ENCODE measurements at regions not wholly inside any gene's neighbourhood (a gene's known extent, or its start where the extent isn't known, plus 50 kb on each side); places are given as distances from the start of the nearest gene placed in this dataset.

- DNase-seq (ENCODE audit: low read depth) = no peak
- no peak overlapping the region for H3K4me3 ChIP-seq (ENCODE audit: low read depth, low read length)
- no peak for TF ChIP-seq CTCF (IDR thresholded peaks at IDR 0.05; ENCODE audit: insufficient read depth, low read depth, low read length, missing control alignments)
These were observed 100.0 kb upstream of the AJAP1 start for GRCh38 chr1:4554271-4554865.

- no peak for DNase-seq (ENCODE audit: low read depth)
- H3K4me3 ChIP-seq (ENCODE audit: low read depth, low read length) = no peak overlapping the region
- no peak for TF ChIP-seq CTCF (IDR thresholded peaks at IDR 0.05; ENCODE audit: insufficient read depth, low read depth, low read length, missing control alignments)
These were observed 96.5 kb upstream of the AJAP1 start for GRCh38 chr1:4557949-4558348.

GRCh38 chr1:4561205-4561604, 93.2 kb upstream of the AJAP1 start:
- DNase-seq (ENCODE audit: low read depth) = no peak
- TF ChIP-seq CTCF (IDR thresholded peaks at IDR 0.05; ENCODE audit: insufficient read depth, low read depth, low read length, missing control alignments) = no peak

GRCh38 chr1:4562321-4562720, 92.1 kb upstream of the AJAP1 start:
- no peak overlapping the region for H3K4me3 ChIP-seq (ENCODE audit: low read depth, low read length)
- DNase-seq (ENCODE audit: low read depth) = no peak
- TF ChIP-seq CTCF (IDR thresholded peaks at IDR 0.05; ENCODE audit: insufficient read depth, low read depth, low read length, missing control alignments) = no peak

More at GRCh38 chr1:4561205-4561604, 93.2 kb upstream of the AJAP1 start:
- H3K4me3 ChIP-seq (ENCODE audit: low read depth, low read length) = no peak overlapping the region

GRCh38 chr1:4563586-4563985, 90.8 kb upstream of the AJAP1 start:
- H3K4me3 ChIP-seq (ENCODE audit: low read depth, low read length) = no peak overlapping the region
- no peak for DNase-seq (ENCODE audit: low read depth)
- no peak for TF ChIP-seq CTCF (IDR thresholded peaks at IDR 0.05; ENCODE audit: insufficient read depth, low read depth, low read length, missing control alignments)

- no peak for DNase-seq (ENCODE audit: low read depth)
- no peak overlapping the region for H3K4me3 ChIP-seq (ENCODE audit: low read depth, low read length)
- no peak for TF ChIP-seq CTCF (IDR thresholded peaks at IDR 0.05; ENCODE audit: insufficient read depth, low read depth, low read length, missing control alignments)
These were observed 90.4 kb upstream of the AJAP1 start for GRCh38 chr1:4564051-4564450.

GRCh38 chr1:4565166-4565565, 89.2 kb upstream of the AJAP1 start:
- no peak for TF ChIP-seq CTCF (IDR thresholded peaks at IDR 0.05; ENCODE audit: insufficient read depth, low read depth, low read length, missing control alignments)
- DNase-seq (ENCODE audit: low read depth) = no peak
- no peak overlapping the region for H3K4me3 ChIP-seq (ENCODE audit: low read depth, low read length)

Measured in GM12865 (cell line).